ENCODE measurements at regions not wholly inside any gene's neighbourhood (a gene's known extent, or its start where the extent isn't known, plus 50 kb on each side); places are given as distances from the start of the nearest gene placed in this dataset.

GRCh38 chr18:78830161-78830560 lies 149.5 kb upstream of the SALL3 start:
- Histone ChIP-seq H4K20me1 (ENCODE audit: insufficient read depth, low read length) (no peaks in the 10 kb centered on the region), H3K4me1 (ENCODE audit: insufficient read depth, low read length) (no peaks in the 10 kb centered on the region), H3K9me3 (ENCODE audit: low read length) (no peaks in the 10 kb centered on the region), H3K79me2 (ENCODE audit: insufficient read depth, low read length) (no peaks in the 10 kb centered on the region), H2AFZ (ENCODE audit: low read length) (no peak overlapping the region), H3K27ac (ENCODE audit: extremely low read length, insufficient read depth, low read length) (no peak overlapping the region), H3K4me3 (replicated peaks in 1 of 3; ENCODE audit: insufficient read depth in 1 of 3, low read depth in 2 of 3, low read length in 3 of 3) (no peak overlapping the region), H3K4me2 (ENCODE audit: low read depth, low read length) (no peak overlapping the region), H3K27me3 (ENCODE audit: control insufficient read depth in 1 of 2, insufficient read depth in 2 of 2, low read length in 2 of 2) (peaks cover 0 to 43% of the 10 kb centered on the region in 2 experiments; a peak in 4 of 5 replicates), H3K36me3 (replicated peaks in 1 of 2; ENCODE audit: control insufficient read depth in 1 of 2, insufficient read depth in 2 of 2, low read length in 2 of 2) (no peaks in the 10 kb centered on the region), H3K9ac (ENCODE audit: insufficient read depth, low read depth, low read length) (no peak overlapping the region)
- ATAC-seq (no peak), FAIRE-seq (no peak), DNase-seq (ENCODE audit: low spot score) (no peak)
- in situ Hi-C loops (cut with HindIII; ENCODE audit: extremely low pct_ligation_motif_present, low pct_unique_long_range_greater_than_20kb) = no loop called here
- intact Hi-C loops (cut with micrococcal nuclease; ENCODE audit: unreplicated experiment) = no loop called here
- BruUV-seq (replicated peaks) = no TSS peak
- ChIA-PET POLR2A (no interaction called here), CTCF (ENCODE audit: low intra/inter-chr PET ratio, low total read pairs) (no interaction called here)
- 43% methylated on average over 10 of the region's 10 CpGs for WGBS (ENCODE audit: low lambda C conversion rate)
- no peak for TF ChIP-seq ZNF710 (CRISPR knock-in tag; IDR thresholded peaks at IDR 0.05; ENCODE audit: borderline replicate concordance)
- no peak for TF ChIP-seq KLF12 (CRISPR knock-in tag; IDR thresholded peaks at IDR 0.05; ENCODE audit: borderline replicate concordance)
- TF ChIP-seq WIZ (CRISPR knock-in tag; IDR thresholded peaks at IDR 0.05) = no peak
- TF ChIP-seq ZNF138 (CRISPR knock-in tag; IDR thresholded peaks at IDR 0.05; ENCODE audit: low read depth) = no peak
- TF ChIP-seq ZNF18 (CRISPR knock-in tag; IDR thresholded peaks at IDR 0.05; ENCODE audit: insufficient replicate concordance) = no peak
- no peak for TF ChIP-seq ZNF704 (CRISPR knock-in tag; IDR thresholded peaks at IDR 0.05; ENCODE audit: borderline replicate concordance)
- no peak for TF ChIP-seq SYNCRIP (IDR thresholded peaks at IDR 0.05; ENCODE audit: insufficient read depth, low read depth, low read length)
- no peak for TF ChIP-seq ZNF337 (CRISPR knock-in tag; IDR thresholded peaks at IDR 0.05; ENCODE audit: borderline replicate concordance, low read depth)
- TF ChIP-seq, protein P1, sequence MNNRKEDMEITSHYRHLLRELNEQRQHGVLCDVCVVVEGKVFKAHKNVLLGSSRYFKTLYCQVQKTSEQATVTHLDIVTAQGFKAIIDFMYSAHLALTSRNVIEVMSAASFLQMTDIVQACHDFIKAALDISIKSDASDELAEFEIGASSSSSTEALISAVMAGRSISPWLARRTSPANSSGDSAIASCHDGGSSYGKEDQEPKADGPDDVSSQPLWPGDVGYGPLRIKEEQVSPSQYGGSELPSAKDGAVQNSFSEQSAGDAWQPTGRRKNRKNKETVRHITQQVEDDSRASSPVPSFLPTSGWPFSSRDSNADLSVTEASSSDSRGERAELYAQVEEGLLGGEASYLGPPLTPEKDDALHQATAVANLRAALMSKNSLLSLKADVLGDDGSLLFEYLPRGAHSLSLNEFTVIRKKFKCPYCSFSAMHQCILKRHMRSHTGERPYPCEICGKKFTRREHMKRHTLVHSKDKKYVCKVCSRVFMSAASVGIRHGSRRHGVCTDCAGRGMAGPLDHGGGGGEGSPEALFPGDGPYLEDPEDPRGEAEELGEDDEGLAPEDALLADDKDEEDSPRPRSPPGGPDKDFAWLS (CRISPR knock-in tag; IDR thresholded peaks at IDR 0.05; ENCODE audit: borderline replicate concordance) = no peak
- TF ChIP-seq DNMT3B (CRISPR knock-in tag; conservative IDR thresholded peaks at IDR 0.05) = no peak
- TF ChIP-seq POLR2G (IDR thresholded peaks at IDR 0.05; ENCODE audit: low read depth, low read length) = no peak
- no peak for TF ChIP-seq TEAD2 (CRISPR knock-in tag; IDR thresholded peaks at IDR 0.05)
- no peak for TF ChIP-seq ZMAT3 (CRISPR knock-in tag; conservative IDR thresholded peaks at IDR 0.05)

Measured in HepG2 (cell line).